SU-DHL-6 (cell line): ENCODE measurements at regions not wholly inside any gene's neighbourhood (a gene's known extent, or its start where the extent isn't known, plus 50 kb on each side); places are given as distances from the start of the nearest gene placed in this dataset.
"Not testable (repeated sequence)": the region's sequence is repeated elsewhere in the genome, so short reads cannot be mapped to it uniquely, and the experiment has no call there.

ENCODE experiments used
- H2AFZ ChIP-seq: fragments of 200-600 bp; sonication (generic); 2 replicates; pipeline ENCODE4 v1.6.1; 2014; ENCODE audit warnings: low read depth, mild to moderate bottlenecking, moderate library complexity, mixed read lengths, antibody characterized with exemption, low read length; ENCODE audit not compliant: severe bottlenecking
- H3F3A ChIP-seq: fragments of 200-600 bp; shearing (Covaris generic); 2 replicates; pipeline ENCODE4 v1.6.0; 2016; ENCODE audit warnings: antibody characterized with exemption, mild to moderate bottlenecking; ENCODE audit not compliant: insufficient read depth
- H3K27ac ChIP-seq: fragments of 200-600 bp; sonication (generic); 2 replicates; pipeline ENCODE4 v1.5.1; 2016; ENCODE audit warnings: low read depth, mild to moderate bottlenecking, low read length, moderate library complexity, mixed read lengths
- H3K27me3 ChIP-seq: fragments of 200-600 bp; sonication (generic), shearing (Covaris generic); 2 replicates; pipeline ENCODE4 v1.6.0; 2014; ENCODE audit warnings: mild to moderate bottlenecking, low read length
- H3K36me3 ChIP-seq: fragments of 200-600 bp; sonication (generic); 2 replicates; pipeline ENCODE4 v1.6.1; 2014; ENCODE audit warnings: mild to moderate bottlenecking, low read length, mixed read lengths
- H3K4me2 ChIP-seq: fragments of 300-600, 200-600 bp; shearing (Covaris generic), sonication (generic); 2 replicates; pipeline ENCODE4 v1.6.0; 2014; ENCODE audit warnings: low read length, low read depth, mild to moderate bottlenecking; ENCODE audit not compliant: poor library complexity, severe bottlenecking
- H3K4me3 ChIP-seq: fragments of 200-600 bp; sonication (generic); 2 replicates; pipeline ENCODE4 v1.5.1; 2014; ENCODE audit warnings: antibody characterized with exemption, low read length, mild to moderate bottlenecking, mixed read lengths; ENCODE audit not compliant: insufficient read depth, poor library complexity, severe bottlenecking
- H3K79me2 ChIP-seq: fragments of 200-600 bp; sonication (generic); 2 replicates; pipeline ENCODE4 v1.6.1; 2014; ENCODE audit warnings: mild to moderate bottlenecking, low read length, moderate library complexity; ENCODE audit not compliant: insufficient read depth
- H3K9ac ChIP-seq: fragments of 200-600 bp; sonication (generic); 2 replicates; pipeline ENCODE4 v1.7.0; 2014; ENCODE audit warnings: mild to moderate bottlenecking, low read length
- H3K9me2 ChIP-seq: fragments of 200-600 bp; sonication (generic); replicated peaks from 2 replicates; pipeline ENCODE4 v1.6.1; 2014; ENCODE audit warnings: low read length; ENCODE audit not compliant: insufficient read depth
- H3K9me3 ChIP-seq: fragments of 200-600 bp; sonication (generic); 2 replicates; pipeline ENCODE4 v1.6.1; 2014; ENCODE audit warnings: low read length, mixed read lengths; ENCODE audit not compliant: insufficient read depth
- H4K20me1 ChIP-seq: fragments of 200-600 bp; sonication (generic); 2 replicates; pipeline ENCODE4 v1.6.1; 2014; ENCODE audit warnings: low read depth, mild to moderate bottlenecking, antibody characterized with exemption, low read length, moderate library complexity, mixed read lengths
- CTCF ChIP-seq: fragments of 200-600 bp; sonication (generic); IDR thresholded peaks from one replicate; pipeline ENCODE4 v1.5.1; 2017; ENCODE audit warnings: antibody characterized with exemption, mild to moderate bottlenecking, low read length, moderate library complexity; ENCODE audit not compliant: insufficient read depth, poor library complexity, severe bottlenecking
- EZH2phosphoT487 ChIP-seq: fragments of 200-600 bp; sonication (generic), shearing (Covaris generic); conservative IDR thresholded peaks from 2 replicates; pipeline ENCODE4 v1.6.1; 2018; ENCODE audit warnings: mild to moderate bottlenecking, antibody characterized with exemption, low read length, moderate library complexity, mixed read lengths

DNA sequence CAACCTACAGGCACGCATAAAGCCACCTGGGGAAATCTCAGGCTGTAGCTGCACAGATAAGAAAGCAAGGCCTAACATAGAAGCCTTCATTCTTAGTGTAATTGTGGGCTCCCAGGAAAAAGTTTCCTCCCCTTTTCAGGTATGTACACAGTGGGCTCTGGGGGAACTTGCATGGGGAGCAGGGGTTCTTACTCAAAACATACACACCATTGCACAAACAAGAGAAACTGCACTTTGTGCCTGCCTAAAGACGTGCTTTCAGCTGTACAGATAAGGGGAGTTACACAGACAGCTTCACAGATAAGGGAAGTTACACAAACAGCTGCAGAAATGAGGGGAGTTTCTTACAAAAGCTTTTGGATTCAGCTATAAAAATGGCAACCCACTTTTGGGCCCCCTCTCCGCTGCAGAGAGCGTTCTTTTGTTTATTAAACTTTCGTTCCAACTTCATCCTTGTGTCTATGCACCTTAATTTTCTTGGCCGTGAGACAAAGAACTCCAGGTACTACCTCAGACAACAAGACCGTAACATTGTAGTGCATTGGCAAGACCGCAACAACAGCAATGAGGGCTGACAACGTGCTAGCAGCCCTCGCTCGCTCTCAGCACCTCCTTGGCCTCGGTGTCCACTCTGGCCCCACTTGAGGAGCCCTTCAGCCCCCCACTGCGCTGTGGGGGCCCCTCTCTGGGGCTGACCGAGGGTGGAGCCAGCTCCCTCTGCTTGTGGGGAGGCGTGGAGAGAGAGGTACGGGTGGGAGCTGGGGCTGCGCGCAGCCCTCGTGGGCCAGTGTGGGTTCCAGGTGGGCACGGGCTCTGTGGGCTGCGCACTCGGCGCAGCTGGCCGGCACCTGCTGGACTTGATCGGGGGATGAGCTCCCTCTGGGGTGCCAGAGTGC, 317.5 kb downstream of the RAPGEF2 start:
- Histone ChIP-seq H4K20me1 (no peaks in the 10 kb centered on the region), H3K9me2 (no peaks in the 10 kb centered on the region), H3K27ac (no peak overlapping the region), H3K36me3 (no peaks in the 10 kb centered on the region), H3K4me3 (no peak overlapping the region), H3K4me2 (no peak overlapping the region), H3K9me3 (no peaks in the 10 kb centered on the region), H3K9ac (no peak overlapping the region), H3K27me3 (no peaks in the 10 kb centered on the region), H3F3A (no peaks in the 10 kb centered on the region), H3K79me2 (no peaks in the 10 kb centered on the region), H2AFZ (no peak overlapping the region)
- TF ChIP-seq CTCF (no peak), EZH2phosphoT487 (no peak)

- not testable (repeated sequence) for H3F3A ChIP-seq
Observed at GRCh38 chr4:159421058-159421419, 318.2 kb downstream of the RAPGEF2 start.

GRCh38 chr4:159422019-159422418, 319.1 kb downstream of the RAPGEF2 start:
- Histone ChIP-seq H3K36me3 (no peaks in the 10 kb centered on the region), H3K4me3 (no peak overlapping the region), H2AFZ (no peak overlapping the region), H3K9me3 (no peaks in the 10 kb centered on the region), H3K79me2 (no peaks in the 10 kb centered on the region), H3K4me2 (no peak overlapping the region), H3K27ac (no peak overlapping the region), H3K9me2 (no peaks in the 10 kb centered on the region), H3K27me3 (no peaks in the 10 kb centered on the region), H3K9ac (no peak overlapping the region), H4K20me1 (no peaks in the 10 kb centered on the region), H3F3A (no peaks in the 10 kb centered on the region)
- no peak for TF ChIP-seq CTCF
- TF ChIP-seq EZH2phosphoT487, result no peak

More at GRCh38 chr4:159421058-159421419, 318.2 kb downstream of the RAPGEF2 start:
- not testable (repeated sequence) for H3K36me3 ChIP-seq, H3K9me2 ChIP-seq, H3K4me2 ChIP-seq, H4K20me1 ChIP-seq, H3K27me3 ChIP-seq, H2AFZ ChIP-seq, H3K27ac ChIP-seq, H3K9ac ChIP-seq, H3K79me2 ChIP-seq, H3K4me3 ChIP-seq, H3K9me3 ChIP-seq

- Histone ChIP-seq H3K27ac (no peak overlapping the region), H3K4me2 (no peak overlapping the region), H3K9ac (no peak overlapping the region), H3K36me3 (no peaks in the 10 kb centered on the region), H4K20me1 (no peaks in the 10 kb centered on the region), H3K27me3 (no peaks in the 10 kb centered on the region), H3K9me3 (no peaks in the 10 kb centered on the region), H3K79me2 (no peaks in the 10 kb centered on the region), H3K9me2 (no peaks in the 10 kb centered on the region), H3K4me3 (no peak overlapping the region), H2AFZ (no peak overlapping the region), H3F3A (no peaks in the 10 kb centered on the region)
- no peak for TF ChIP-seq CTCF
- no peak for TF ChIP-seq EZH2phosphoT487
Observed at GRCh38 chr4:159422626-159423025, 319.7 kb downstream of the RAPGEF2 start.
